ENCODE measurements at regions not wholly inside any gene's neighbourhood (a gene's known extent, or its start where the extent isn't known, plus 50 kb on each side); places are given as distances from the start of the nearest gene placed in this dataset.

DNA sequence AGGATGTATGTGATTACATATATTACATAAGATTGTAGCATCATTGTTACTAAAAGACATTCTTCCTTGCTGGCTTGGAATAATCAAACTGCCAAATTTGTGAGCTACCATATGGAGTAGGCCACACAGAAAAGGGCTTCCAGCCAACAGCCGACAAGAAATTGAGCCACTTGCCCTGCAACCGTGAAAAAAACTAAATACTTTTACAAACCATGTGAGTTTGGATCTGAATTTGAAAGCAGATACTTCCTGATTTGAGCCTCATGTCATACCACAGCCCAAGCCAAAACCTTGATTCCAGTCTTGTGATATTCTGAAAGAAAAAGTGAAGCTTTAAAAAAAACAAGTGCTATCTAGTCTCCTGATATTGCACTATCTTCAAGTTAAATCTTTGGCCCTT is 55.6 kb upstream of the PRMT6 start:
- H3K36me3 ChIP-seq (replicated peaks in 1 of 2; ENCODE audit: control insufficient read depth in 1 of 2, insufficient read depth in 2 of 2, low read length in 2 of 2), result no peaks in the 10 kb centered on the region
- POLR2A ChIA-PET, result no interaction called here
- H3K4me3 ChIP-seq (replicated peaks in 1 of 3; ENCODE audit: insufficient read depth in 1 of 3, low read depth in 2 of 3, low read length in 3 of 3), result no peak overlapping the region
- no peaks in the 10 kb centered on the region for H4K20me1 ChIP-seq (ENCODE audit: insufficient read depth, low read length)
- H3K27me3 ChIP-seq (ENCODE audit: control insufficient read depth in 1 of 2, insufficient read depth in 2 of 2, low read length in 2 of 2), result no peaks in the 10 kb centered on the region
- 21% methylated on average over 2 of the region's 2 CpGs for WGBS (ENCODE audit: low lambda C conversion rate)
- no peak for FAIRE-seq
- no peak overlapping the region for H3K4me2 ChIP-seq (ENCODE audit: low read depth, low read length)
- intact Hi-C loops (cut with micrococcal nuclease; ENCODE audit: unreplicated experiment), result no loop called here
- no peak overlapping the region for H3K9ac ChIP-seq (ENCODE audit: insufficient read depth, low read depth, low read length)
- no TSS peak for BruUV-seq (replicated peaks)
- H2AFZ ChIP-seq (ENCODE audit: low read length), result no peak overlapping the region
- ATAC-seq, result no peak
- H3K9me3 ChIP-seq (ENCODE audit: low read length), result peaks cover 22% of the 10 kb centered on the region
- no peak for DNase-seq (ENCODE audit: low spot score)
- no peaks in the 10 kb centered on the region for H3K4me1 ChIP-seq (ENCODE audit: insufficient read depth, low read length)
- in situ Hi-C loops (cut with HindIII; ENCODE audit: extremely low pct_ligation_motif_present, low pct_unique_long_range_greater_than_20kb), result no loop called here
- CTCF ChIA-PET (ENCODE audit: low intra/inter-chr PET ratio, low total read pairs), result no interaction called here
- H3K27ac ChIP-seq (ENCODE audit: extremely low read length, insufficient read depth, low read length), result no peak overlapping the region
- H3K79me2 ChIP-seq (ENCODE audit: insufficient read depth, low read length), result no peaks in the 10 kb centered on the region
- TF ChIP-seq, protein P1, sequence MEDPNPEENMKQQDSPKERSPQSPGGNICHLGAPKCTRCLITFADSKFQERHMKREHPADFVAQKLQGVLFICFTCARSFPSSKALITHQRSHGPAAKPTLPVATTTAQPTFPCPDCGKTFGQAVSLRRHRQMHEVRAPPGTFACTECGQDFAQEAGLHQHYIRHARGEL (CRISPR knock-in tag; IDR thresholded peaks at IDR 0.05), result no peak
- no peak for TF ChIP-seq SSRP1 (CRISPR knock-in tag; IDR thresholded peaks at IDR 0.05)
- TF ChIP-seq, protein P2, sequence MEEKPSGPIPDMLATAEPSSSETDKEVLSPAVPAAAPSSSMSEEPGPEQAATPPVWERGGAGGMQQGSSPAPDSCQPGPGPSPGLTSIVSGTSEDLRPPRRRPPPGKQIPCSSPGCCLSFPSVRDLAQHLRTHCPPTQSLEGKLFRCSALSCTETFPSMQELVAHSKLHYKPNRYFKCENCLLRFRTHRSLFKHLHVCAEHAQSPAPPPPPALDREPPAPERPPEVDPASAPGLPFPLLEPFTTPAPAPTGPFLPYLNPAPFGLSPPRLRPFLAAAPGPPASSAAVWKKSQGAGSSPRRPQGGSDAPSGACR (CRISPR knock-in tag; IDR thresholded peaks at IDR 0.05), result no peak
- TF ChIP-seq SP2 (CRISPR knock-in tag; IDR thresholded peaks at IDR 0.05), result no peak
- no peak for TF ChIP-seq SCMH1 (CRISPR knock-in tag; IDR thresholded peaks at IDR 0.05; ENCODE audit: borderline replicate concordance)
- TF ChIP-seq RBM39 (IDR thresholded peaks at IDR 0.05; ENCODE audit: low read depth, low read length, poor library complexity, severe bottlenecking), result no peak
- TF ChIP-seq FOXK2 (IDR thresholded peaks at IDR 0.05), result no peak
- TF ChIP-seq ZNF678 (CRISPR knock-in tag; IDR thresholded peaks at IDR 0.05), result no peak
- TF ChIP-seq, protein P3, sequence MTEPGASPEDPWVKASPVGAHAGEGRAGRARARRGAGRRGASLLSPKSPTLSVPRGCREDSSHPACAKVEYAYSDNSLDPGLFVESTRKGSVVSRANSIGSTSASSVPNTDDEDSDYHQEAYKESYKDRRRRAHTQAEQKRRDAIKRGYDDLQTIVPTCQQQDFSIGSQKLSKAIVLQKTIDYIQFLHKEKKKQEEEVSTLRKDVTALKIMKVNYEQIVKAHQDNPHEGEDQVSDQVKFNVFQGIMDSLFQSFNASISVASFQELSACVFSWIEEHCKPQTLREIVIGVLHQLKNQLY (CRISPR knock-in tag; IDR thresholded peaks at IDR 0.05), result no peak
- TF ChIP-seq FOXA1 (IDR thresholded peaks at IDR 0.05), result no peak
- no peak for TF ChIP-seq FOXA1 (CRISPR knock-in tag; IDR thresholded peaks at IDR 0.05)
- no peak for TF ChIP-seq MTF1 (CRISPR knock-in tag; IDR thresholded peaks at IDR 0.05)
- no peak for TF ChIP-seq ZNF264 (CRISPR knock-in tag; IDR thresholded peaks at IDR 0.05)
- TF ChIP-seq SP5 (CRISPR knock-in tag; IDR thresholded peaks at IDR 0.05; ENCODE audit: borderline replicate concordance, low read depth), result no peak
- TF ChIP-seq NR1H2 (CRISPR knock-in tag; IDR thresholded peaks at IDR 0.05; ENCODE audit: borderline replicate concordance, low read depth), result no peak
- no peak for TF ChIP-seq ZNF446 (CRISPR knock-in tag; IDR thresholded peaks at IDR 0.05)
- TF ChIP-seq, protein P4, sequence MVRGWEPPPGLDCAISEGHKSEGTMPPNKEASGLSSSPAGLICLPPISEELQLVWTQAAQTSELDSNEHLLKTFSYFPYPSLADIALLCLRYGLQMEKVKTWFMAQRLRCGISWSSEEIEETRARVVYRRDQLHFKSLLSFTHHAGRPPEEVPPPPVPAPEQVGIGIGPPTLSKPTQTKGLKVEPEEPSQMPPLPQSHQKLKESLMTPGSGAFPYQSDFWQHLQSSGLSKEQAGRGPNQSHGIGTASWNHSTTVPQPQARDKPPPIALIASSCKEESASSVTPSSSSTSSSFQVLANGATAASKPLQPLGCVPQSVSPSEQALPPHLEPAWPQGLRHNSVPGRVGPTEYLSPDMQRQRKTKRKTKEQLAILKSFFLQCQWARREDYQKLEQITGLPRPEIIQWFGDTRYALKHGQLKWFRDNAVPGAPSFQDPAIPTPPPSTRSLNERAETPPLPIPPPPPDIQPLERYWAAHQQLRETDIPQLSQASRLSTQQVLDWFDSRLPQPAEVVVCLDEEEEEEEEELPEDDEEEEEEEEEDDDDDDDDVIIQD (CRISPR knock-in tag; IDR thresholded peaks at IDR 0.05; ENCODE audit: low read depth), result no peak
- no peak for TF ChIP-seq ESRRA (CRISPR knock-in tag; IDR thresholded peaks at IDR 0.05; ENCODE audit: low read depth)
- no peak for TF ChIP-seq ZNF839 (CRISPR knock-in tag; IDR thresholded peaks at IDR 0.05; ENCODE audit: borderline replicate concordance)
- TF ChIP-seq ERF (CRISPR knock-in tag; IDR thresholded peaks at IDR 0.05), result no peak
- no peak for TF ChIP-seq ZKSCAN8 (CRISPR knock-in tag; IDR thresholded peaks at IDR 0.05; ENCODE audit: borderline replicate concordance)
